ENCODE measurements at regions not wholly inside any gene's neighbourhood (a gene's known extent, or its start where the extent isn't known, plus 50 kb on each side); places are given as distances from the start of the nearest gene placed in this dataset.

- TF ChIP-seq, protein P1, sequence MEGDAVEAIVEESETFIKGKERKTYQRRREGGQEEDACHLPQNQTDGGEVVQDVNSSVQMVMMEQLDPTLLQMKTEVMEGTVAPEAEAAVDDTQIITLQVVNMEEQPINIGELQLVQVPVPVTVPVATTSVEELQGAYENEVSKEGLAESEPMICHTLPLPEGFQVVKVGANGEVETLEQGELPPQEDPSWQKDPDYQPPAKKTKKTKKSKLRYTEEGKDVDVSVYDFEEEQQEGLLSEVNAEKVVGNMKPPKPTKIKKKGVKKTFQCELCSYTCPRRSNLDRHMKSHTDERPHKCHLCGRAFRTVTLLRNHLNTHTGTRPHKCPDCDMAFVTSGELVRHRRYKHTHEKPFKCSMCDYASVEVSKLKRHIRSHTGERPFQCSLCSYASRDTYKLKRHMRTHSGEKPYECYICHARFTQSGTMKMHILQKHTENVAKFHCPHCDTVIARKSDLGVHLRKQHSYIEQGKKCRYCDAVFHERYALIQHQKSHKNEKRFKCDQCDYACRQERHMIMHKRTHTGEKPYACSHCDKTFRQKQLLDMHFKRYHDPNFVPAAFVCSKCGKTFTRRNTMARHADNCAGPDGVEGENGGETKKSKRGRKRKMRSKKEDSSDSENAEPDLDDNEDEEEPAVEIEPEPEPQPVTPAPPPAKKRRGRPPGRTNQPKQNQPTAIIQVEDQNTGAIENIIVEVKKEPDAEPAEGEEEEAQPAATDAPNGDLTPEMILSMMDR (IDR thresholded peaks at IDR 0.05): no peak
- no peak for TF ChIP-seq POLR2A (IDR thresholded peaks at IDR 0.05)
Measured at GRCh38 chr16:58883131-58883530, 149.0 kb upstream of the GOT2 start.

Data from lower leg skin (tissue), 3 donors.